HG02943 (cell line): ENCODE measurements at regions not wholly inside any gene's neighbourhood (a gene's known extent, or its start where the extent isn't known, plus 50 kb on each side); places are given as distances from the start of the nearest gene placed in this dataset.

Experiments
- ATAC-seq: cut with Tn5 transposase; IDR thresholded peaks from one replicate; pipeline ENCODE4 v1.9.1; 2021; ENCODE audit warnings: mild to moderate bottlenecking, low read depth, moderate library complexity; ENCODE audit not compliant: unreplicated experiment

GRCh38 chr13:40069173-40070044, 413.9 kb downstream of the COG6 start:
- peak; percentile 76 for ATAC-seq

GRCh38 chr13:40070357-40070756, 414.9 kb downstream of the COG6 start:
- ATAC-seq = no peak

- no peak for ATAC-seq
These were observed 417.2 kb downstream of the COG6 start for GRCh38 chr13:40072663-40073120.

GRCh38 chr13:40074338-40074737, 418.9 kb downstream of the COG6 start:
- ATAC-seq = no peak

- ATAC-seq = no peak
These were observed 419.8 kb downstream of the COG6 start for GRCh38 chr13:40075281-40075680.

- no peak for ATAC-seq
These were observed 421.4 kb downstream of the COG6 start for GRCh38 chr13:40076765-40077362.

- no peak for ATAC-seq
These were observed 422.1 kb downstream of the COG6 start for GRCh38 chr13:40077396-40078027.

DNA sequence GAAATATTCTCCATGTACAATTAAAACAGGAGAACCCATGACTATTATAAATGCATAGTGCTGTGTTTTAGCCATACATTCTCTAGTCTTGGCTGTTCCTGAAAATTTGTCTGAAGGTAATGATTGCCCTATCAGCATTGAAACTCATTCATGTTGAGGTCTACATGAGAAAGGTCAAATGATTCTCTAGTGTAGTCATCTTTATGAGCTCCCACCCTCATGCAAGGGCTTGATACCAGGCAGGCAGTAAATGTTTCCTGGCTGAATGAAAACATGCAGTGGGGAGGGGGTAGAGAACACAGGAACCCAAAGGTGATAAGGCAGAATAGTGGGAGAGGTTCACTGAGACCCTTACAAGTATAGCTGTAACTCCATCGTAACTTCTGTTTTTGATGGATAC, 424.3 kb downstream of the COG6 start:
- ATAC-seq = no peak

DNA sequence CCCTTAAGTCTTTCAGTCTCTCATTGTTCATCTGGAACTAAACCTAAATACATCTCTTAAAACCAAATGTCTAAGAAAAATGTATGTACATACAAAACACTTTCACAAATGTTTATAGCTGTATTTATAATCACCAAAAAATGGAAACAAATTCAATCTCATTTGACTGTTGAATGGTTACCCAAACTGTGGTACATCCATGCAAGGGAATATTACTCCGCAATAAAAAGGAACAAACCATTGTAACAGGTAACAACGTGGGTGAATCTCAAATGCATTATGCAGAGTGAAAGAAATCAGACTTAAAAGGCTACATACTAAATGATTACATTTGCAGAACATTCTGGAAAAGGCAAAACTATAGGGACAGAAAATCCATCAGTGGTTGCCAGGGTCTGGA, 425.2 kb downstream of the COG6 start:
- ATAC-seq = no peak

GRCh38 chr13:40082639-40083038, 427.2 kb downstream of the COG6 start:
- no peak for ATAC-seq

GRCh38 chr13:40083841-40084240, 428.4 kb downstream of the COG6 start:
- ATAC-seq = no peak

- no peak for ATAC-seq
These were observed 429.5 kb downstream of the COG6 start for GRCh38 chr13:40084934-40085333.

DNA sequence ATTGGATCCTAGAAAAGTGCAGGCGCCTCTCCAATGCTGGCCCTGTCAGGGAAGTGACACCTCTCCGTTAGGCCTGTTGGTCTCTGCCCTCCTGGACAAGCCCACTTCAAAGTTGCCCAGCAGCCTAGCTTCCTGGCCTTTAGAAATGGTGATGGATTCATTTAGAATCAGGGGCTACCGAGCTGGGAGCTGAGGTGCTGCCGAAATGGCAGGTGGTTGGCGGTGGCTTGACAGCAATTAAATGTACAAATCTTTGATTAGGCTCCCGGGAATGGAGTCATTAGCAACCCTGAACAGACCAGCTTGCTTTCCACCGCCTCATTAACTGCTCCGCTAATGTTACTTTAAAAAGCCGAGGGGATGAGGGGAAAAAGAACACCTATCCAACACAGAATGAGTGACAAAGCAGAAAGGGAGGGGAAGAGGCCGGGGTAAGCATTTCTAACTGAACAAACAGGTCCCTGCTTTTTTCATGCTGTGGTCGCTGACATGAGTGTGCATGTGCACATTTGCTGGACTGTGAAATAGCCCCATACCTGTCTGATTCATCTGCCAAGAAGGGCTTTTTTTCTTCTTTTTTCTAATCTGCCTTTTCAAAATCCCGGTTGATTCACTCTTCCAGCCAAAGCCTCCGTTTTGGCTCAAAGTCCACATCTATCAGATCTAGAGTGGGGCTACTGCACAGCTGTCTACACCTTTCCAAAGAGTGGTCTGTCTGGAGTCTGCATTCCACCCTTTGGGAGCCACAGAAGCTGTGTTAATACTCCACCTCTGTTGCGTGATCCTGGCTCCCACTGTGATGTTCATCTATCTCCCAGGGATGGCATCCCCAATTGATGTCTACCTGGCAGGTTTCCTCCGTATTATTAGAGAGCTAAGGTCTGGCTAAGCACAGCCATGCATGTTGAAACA, 431.9 kb downstream of the COG6 start:
- ATAC-seq = no peak

DNA sequence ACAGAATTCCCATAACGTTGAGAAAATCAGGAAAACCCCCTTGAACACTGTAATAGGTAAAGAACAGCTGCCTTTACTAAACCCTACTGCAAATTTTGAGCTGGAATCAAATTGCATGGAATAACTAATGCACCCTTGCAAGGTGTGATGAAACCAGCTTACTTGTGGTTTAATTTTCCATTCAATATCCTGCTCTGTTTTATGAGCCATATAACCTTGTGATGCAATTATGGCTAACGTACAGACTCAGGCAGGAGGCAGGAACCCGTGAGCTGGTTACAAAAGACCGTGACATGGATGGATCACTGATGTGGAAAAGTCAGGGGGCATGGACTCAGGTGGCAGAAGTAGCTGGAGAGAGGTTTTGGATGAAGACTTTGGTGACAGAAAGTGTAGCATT, 438.6 kb downstream of the COG6 start:
- no peak for ATAC-seq

DNA sequence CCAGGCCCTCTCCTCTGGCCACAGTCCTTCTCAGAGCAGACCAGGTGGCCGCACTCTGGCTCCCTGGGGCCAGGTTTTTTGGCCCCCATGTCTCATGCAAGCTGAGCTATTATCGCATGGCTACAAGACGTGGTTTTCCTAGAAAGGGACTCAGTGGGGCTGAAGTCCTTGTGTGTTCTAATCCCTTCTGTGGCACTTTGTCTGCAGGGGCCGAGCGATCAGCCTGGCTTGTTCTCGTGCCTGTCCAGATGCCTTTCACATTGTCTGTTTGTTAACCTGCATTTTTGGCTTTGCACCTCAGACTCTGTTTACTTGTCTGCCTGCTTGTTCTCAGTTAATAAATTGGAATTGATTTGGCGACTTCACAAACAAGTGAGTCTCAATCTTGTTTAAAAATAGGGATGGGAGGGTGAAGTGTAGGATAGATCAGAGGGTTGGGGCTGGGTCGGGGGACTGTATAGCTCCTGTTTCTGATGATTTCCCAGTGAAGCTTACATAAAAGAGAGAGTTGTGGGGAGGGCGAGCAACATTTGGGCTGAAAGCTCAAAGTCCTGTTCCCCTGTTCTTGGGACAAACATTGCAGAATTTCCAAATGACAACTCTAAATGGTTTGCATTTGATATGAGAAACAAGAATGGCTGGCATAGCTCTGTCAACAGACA, 440.4 kb downstream of the COG6 start:
- ATAC-seq = no peak

- no peak for ATAC-seq
These were observed 441.0 kb downstream of the COG6 start for GRCh38 chr13:40096357-40096901.

DNA sequence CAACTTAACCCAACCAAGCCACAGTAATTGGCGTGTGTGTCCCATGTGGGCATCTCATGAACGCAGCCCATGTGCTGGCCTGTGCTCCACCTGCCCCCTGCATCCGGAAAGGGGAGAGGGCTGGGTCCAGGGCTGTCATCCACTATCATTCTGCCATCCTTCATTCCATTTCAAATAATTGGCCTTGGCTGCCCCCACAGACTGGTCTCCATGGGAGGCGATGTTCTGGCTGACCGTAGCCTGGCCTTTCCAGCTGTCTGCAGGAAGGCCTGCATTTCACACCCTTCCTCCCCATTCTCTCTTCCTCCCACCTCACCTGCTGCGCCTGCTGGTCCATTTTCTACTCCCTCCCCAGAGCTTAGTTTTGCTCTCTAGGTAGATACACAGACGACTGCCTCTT, 442.8 kb downstream of the COG6 start:
- no peak for ATAC-seq

DNA sequence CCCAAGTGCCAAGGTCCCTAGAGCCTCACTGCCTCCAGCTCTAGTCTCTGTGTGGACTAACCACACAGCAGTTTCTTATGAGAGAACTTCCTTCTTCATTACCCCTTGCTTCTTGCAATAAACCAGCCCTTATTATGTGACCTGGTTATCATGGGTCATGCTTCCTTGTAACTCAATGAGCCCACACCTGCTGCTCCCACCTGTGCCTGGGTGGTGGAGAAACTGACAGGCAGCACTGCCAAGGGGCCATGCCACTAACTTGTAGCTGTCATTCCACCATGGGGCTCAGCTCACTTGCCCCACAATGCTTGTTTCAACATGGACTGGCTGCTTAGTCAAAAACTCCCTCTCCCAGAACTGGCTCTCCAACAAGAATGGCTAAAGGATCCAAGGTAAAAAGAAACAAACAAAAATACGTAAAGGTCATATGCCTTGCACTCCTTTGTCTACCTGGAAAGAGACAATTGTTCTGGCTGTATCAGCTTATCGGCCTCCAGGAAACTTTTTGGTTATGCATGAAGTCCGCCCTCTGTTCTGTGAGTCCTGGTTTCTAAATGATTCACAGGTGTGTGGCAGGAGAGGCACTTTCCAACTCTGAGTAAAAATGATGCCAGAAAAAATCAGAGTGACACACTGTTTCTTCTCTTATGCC, 446.4 kb downstream of the COG6 start:
- no peak for ATAC-seq

- ATAC-seq = no peak
These were observed 446.9 kb downstream of the COG6 start for GRCh38 chr13:40102360-40102727.
